Panc1 (cell line): ENCODE measurements at regions not wholly inside any gene's neighbourhood (a gene's known extent, or its start where the extent isn't known, plus 50 kb on each side); places are given as distances from the start of the nearest gene placed in this dataset.

Source experiments
- ATAC-seq: fragments of 200-7000 bp; cut with Tn5 transposase; 2 replicates; pipeline ENCODE4 v1.9.1; 2020; ENCODE audit warnings: mild to moderate bottlenecking, moderate library complexity
- BruUV-seq: library from RNA; stranded (reverse); fragments of 400-500 nt; replicated peaks from 2 replicates; lab custom pipeline; 2021; lab: Mats Ljungman, UMichigan
- CTCF ChIA-PET: fragments of 300-600 bp; sonication (Branson Sonifier 250); formaldehyde crosslinking; loops from one replicate; lab custom pipeline; 2022; ENCODE audit warnings: antibody characterized with exemption; lab: Charles Lee
- POLR2A ChIA-PET: fragments of 300-600 bp; sonication (Branson Sonifier 250); formaldehyde crosslinking; loops from one replicate; lab custom pipeline; 2022; ENCODE audit warnings: antibody characterized with exemption; lab: Charles Lee
- DNase-seq: peaks from one replicate; pipeline ENCODE4 v3.0.0-alpha.2; 2010; ENCODE audit warnings: low read depth, low spot score
- H3K27ac ChIP-seq: 2 replicates; pipeline ENCODE4 v1.5.1; 2011; ENCODE audit warnings: mild to moderate bottlenecking, low read length, inconsistent platforms
- H3K27me3 ChIP-seq: fragments of 200-500 bp; sonication (Bioruptor generic); 2 replicates; pipeline ENCODE4 v1.6.0; 2014; ENCODE audit warnings: low read length, inconsistent platforms; ENCODE audit not compliant: control insufficient read depth, insufficient read depth
- H3K36me3 ChIP-seq: fragments of 200-500 bp; sonication (Bioruptor generic); 2 replicates; pipeline ENCODE4 v1.5.1; 2014; ENCODE audit warnings: inconsistent platforms, mild to moderate bottlenecking, low read length, moderate library complexity; ENCODE audit not compliant: control insufficient read depth, insufficient read depth
- H3K4me1 ChIP-seq: 2 replicates; pipeline ENCODE4 v1.5.1; 2011; ENCODE audit warnings: inconsistent platforms, mild to moderate bottlenecking, low read length, moderate library complexity; ENCODE audit not compliant: control insufficient read depth, insufficient read depth
- H3K4me3 ChIP-seq, 2 experiments: 2 replicates each; pipeline ENCODE4 v1.5.1; 2011 to 2012; ENCODE audit warnings: low read depth in 2 of 2, low read length in 2 of 2, mild to moderate bottlenecking in 2 of 2, inconsistent platforms in 1 of 2, moderate library complexity in 1 of 2
- H3K9me3 ChIP-seq: fragments of 200-500 bp; sonication (Bioruptor generic); 2 replicates; pipeline ENCODE4 v1.5.1; 2014; ENCODE audit warnings: low read depth, mild to moderate bottlenecking, inconsistent platforms, low read length, moderate library complexity; ENCODE audit not compliant: control insufficient read depth, insufficient read depth
- CTCF ChIP-seq: fragments of 450-650 bp; IDR thresholded peaks from 2 replicates; pipeline ENCODE4 v1.5.1; 2017; ENCODE audit warnings: mild to moderate bottlenecking
- POLR2AphosphoS5 ChIP-seq: IDR thresholded peaks from 2 replicates; pipeline ENCODE4 v1.6.1; 2012; ENCODE audit warnings: mild to moderate bottlenecking, low read depth, low read length, moderate library complexity
- REST ChIP-seq, 2 experiments: IDR thresholded peaks; 2 replicates each; pipeline ENCODE4 v1.6.1; 2011 to 2012; ENCODE audit warnings: low read depth in 2 of 2, control low read depth in 1 of 2, low read length in 1 of 2, mild to moderate bottlenecking in 1 of 2, moderate library complexity in 1 of 2; ENCODE audit not compliant: insufficient read depth in 1 of 2
- SIN3A ChIP-seq: IDR thresholded peaks from 2 replicates; pipeline ENCODE4 v1.6.1; 2012; ENCODE audit warnings: low read depth, mild to moderate bottlenecking, low read length, moderate library complexity, borderline replicate concordance; ENCODE audit not compliant: insufficient read depth
- TCF7L2 ChIP-seq: IDR thresholded peaks from 2 replicates; pipeline ENCODE4 v1.6.1; 2011; ENCODE audit warnings: mild to moderate bottlenecking, low read depth, low read length, inconsistent platforms
- in situ Hi-C: cut with HindIII; loops from 2 replicates; pipeline ENCODE4 v1.10.0; 2016; ENCODE audit warnings: low sequenced_read_pairs, low pct_unique_long_range_greater_than_20kb
- intact Hi-C: fragments of 100-400 bp; cut with micrococcal nuclease; formaldehyde crosslinking; loops from one replicate; pipeline ENCODE4 v1.10.0; 2022; ENCODE audit not compliant: unreplicated experiment

DNA sequence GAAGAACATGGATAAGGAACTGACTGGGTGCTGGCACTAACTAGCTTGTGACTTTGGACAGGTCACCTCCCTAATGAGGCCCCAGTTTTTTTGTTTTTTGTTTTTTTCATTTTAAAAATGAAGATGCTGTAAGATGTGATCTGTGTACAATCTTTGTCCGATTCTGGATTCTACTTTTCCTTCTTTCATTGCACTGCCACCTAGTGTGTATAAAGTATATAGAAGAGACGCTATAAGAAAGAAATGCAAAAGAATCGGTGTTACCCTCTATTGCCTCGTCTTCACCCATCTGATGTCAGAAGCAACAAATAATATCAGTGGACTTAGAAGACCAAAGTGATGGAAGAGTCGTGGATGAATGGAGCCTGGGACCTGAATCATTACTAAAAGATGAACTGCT, 58.6 kb upstream of the P2RY10 start:
- BruUV-seq, result no TSS peak
- DNase-seq (peak; percentile 0), ATAC-seq (0 out of 2 replicates have a peak, but pooled peaks have one; percentile 58)
- POLR2A ChIA-PET, result no interaction called here
- Histone ChIP-seq H3K4me3 (no peak overlapping the region), H3K27ac (no peak overlapping the region), H3K4me1 (no peaks in the 10 kb centered on the region), H3K36me3 (no peaks in the 10 kb centered on the region), H3K9me3 (no peaks in the 10 kb centered on the region), H3K27me3 (no peaks in the 10 kb centered on the region)
- CTCF ChIA-PET, result no interaction called here
- TF ChIP-seq REST (IDR thresholded peaks at IDR 0.05; ENCODE audit: insufficient read depth in 1 of 2, low read depth in 2 of 2, low read length in 1 of 2) (no peak), TCF7L2 (no peak), SIN3A (no peak), CTCF (peak; percentile 38; the same call in 1 of the 2 replicates), POLR2AphosphoS5 (no peak)
- in situ Hi-C loops, result no loop called here
- intact Hi-C loops, result no loop called here
